GM23338 (cell line): ENCODE measurements at regions not wholly inside any gene's neighbourhood (a gene's known extent, or its start where the extent isn't known, plus 50 kb on each side); places are given as distances from the start of the nearest gene placed in this dataset.

Source experiments
- ATAC-seq: fragments of 200-7000 bp; cut with Tn5 transposase; 3 replicates; pipeline ENCODE4 v1.9.1; 2020
- DNase-seq: peaks from one replicate; pipeline ENCODE4 v3.0.0-alpha.2; 2015; ENCODE audit warnings: low spot score
- H2AFZ ChIP-seq: fragments of 200-600 bp; sonication (generic); 2 replicates; pipeline ENCODE4 v1.8.0; 2016; ENCODE audit warnings: antibody characterized with exemption, mild to moderate bottlenecking, moderate library complexity
- H3F3A ChIP-seq: fragments of 200-600 bp; sonication (generic); replicated peaks from 2 replicates; pipeline ENCODE4 v1.8.0; 2017; ENCODE audit warnings: antibody characterized with exemption, mixed run types, low read depth
- H3K27ac ChIP-seq: fragments of 200-600 bp; sonication (generic); 2 replicates; pipeline ENCODE4 v1.6.1; 2016; ENCODE audit warnings: low read depth
- H3K27me3 ChIP-seq: fragments of 200-600 bp; sonication (generic); 2 replicates; pipeline ENCODE4 v1.8.0; 2016; ENCODE audit warnings: mild to moderate bottlenecking, mixed run types, moderate library complexity; ENCODE audit not compliant: insufficient read depth
- H3K36me3 ChIP-seq: fragments of 200-600 bp; sonication (generic); 2 replicates; pipeline ENCODE4 v1.8.0; 2016; ENCODE audit warnings: mild to moderate bottlenecking; ENCODE audit not compliant: insufficient read depth
- H3K4me1 ChIP-seq: fragments of 200-600 bp; sonication (generic); 2 replicates; pipeline ENCODE4 v1.8.0; 2016; ENCODE audit warnings: mild to moderate bottlenecking, moderate library complexity; ENCODE audit not compliant: insufficient read depth
- H3K4me2 ChIP-seq: fragments of 200-600 bp; sonication (generic); 2 replicates; pipeline ENCODE4 v1.7.1; 2017; ENCODE audit warnings: mixed run types
- H3K4me3 ChIP-seq: fragments of 200-600 bp; sonication (generic); 2 replicates; pipeline ENCODE4 v1.6.1; 2016; ENCODE audit warnings: mixed run types
- H3K79me2 ChIP-seq: fragments of 200-600 bp; sonication (generic); replicated peaks from 2 replicates; pipeline ENCODE4 v1.8.0; 2017; ENCODE audit warnings: mild to moderate bottlenecking; ENCODE audit not compliant: insufficient read depth
- H3K9me2 ChIP-seq: fragments of 200-600 bp; sonication (generic); 2 replicates; pipeline ENCODE4 v1.8.0; 2017; ENCODE audit not compliant: insufficient read depth
- H4K20me1 ChIP-seq: fragments of 200-600 bp; sonication (generic); replicated peaks from 2 replicates; pipeline ENCODE4 v1.8.0; 2017; ENCODE audit warnings: mild to moderate bottlenecking; ENCODE audit not compliant: insufficient read depth
- H3K27ac Mint-ChIP-seq: 2 replicates; pipeline ENCODE4 v1.8.0; 2020; ENCODE audit warnings: inconsistent platforms, mild to moderate bottlenecking, moderate library complexity, mixed read lengths
- H3K27me3 Mint-ChIP-seq: 3 replicates; pipeline ENCODE4 v1.8.0; 2022; ENCODE audit warnings: low read depth, mild to moderate bottlenecking, moderate library complexity, mixed read lengths, inconsistent platforms; ENCODE audit not compliant: insufficient read depth, poor library complexity
- H3K36me3 Mint-ChIP-seq: 3 replicates; pipeline ENCODE4 v1.8.0; 2021; ENCODE audit warnings: low read depth, mild to moderate bottlenecking, inconsistent platforms, moderate library complexity, mixed read lengths
- H3K4me1 Mint-ChIP-seq: 3 replicates; pipeline ENCODE4 v1.8.0; 2020; ENCODE audit warnings: mild to moderate bottlenecking, inconsistent platforms, mixed read lengths
- H3K4me3 Mint-ChIP-seq: 3 replicates; pipeline ENCODE4 v1.8.0; 2021; ENCODE audit warnings: moderate library complexity, mild to moderate bottlenecking, inconsistent platforms, mixed read lengths
- H3K9me3 Mint-ChIP-seq: 3 replicates; pipeline ENCODE4 v1.8.0; 2020; ENCODE audit warnings: moderate library complexity, mild to moderate bottlenecking, inconsistent platforms, mixed read lengths
- CREB1 ChIP-seq: fragments of 250-450 bp; sonication (Bioruptor Pico); IDR thresholded peaks from 2 replicates; pipeline ENCODE4 v1.5.0; 2020; ENCODE audit warnings: low read depth, mild to moderate bottlenecking, moderate library complexity
- EZH2 ChIP-seq: fragments of 200-600 bp; sonication (generic); IDR thresholded peaks from one replicate; pipeline ENCODE4 v1.8.0; 2017; ENCODE audit warnings: antibody characterized with exemption, mild to moderate bottlenecking, low read depth; ENCODE audit not compliant: unreplicated experiment
- EZH2phosphoT487 ChIP-seq: fragments of 200-600 bp; sonication (generic); IDR thresholded peaks from one replicate; pipeline ENCODE4 v1.8.1; 2018; ENCODE audit warnings: antibody characterized with exemption; ENCODE audit not compliant: unreplicated experiment
- JUNB ChIP-seq: IDR thresholded peaks from one replicate; pipeline ENCODE4 v1.6.1; 2016; ENCODE audit warnings: antibody characterized with exemption; ENCODE audit not compliant: unreplicated experiment
- NANOG ChIP-seq: IDR thresholded peaks from 2 replicates; pipeline ENCODE4 v1.6.1; 2016; ENCODE audit warnings: antibody characterized with exemption, borderline replicate concordance
- POLR2AphosphoS5 ChIP-seq: IDR thresholded peaks from 2 replicates; pipeline ENCODE4 v1.6.1; 2016; ENCODE audit warnings: antibody characterized with exemption, low read depth
- STAT1 ChIP-seq: IDR thresholded peaks from one replicate; pipeline ENCODE4 v1.6.1; 2016; ENCODE audit warnings: antibody characterized with exemption; ENCODE audit not compliant: unreplicated experiment
- ZNF114 ChIP-seq: fragments of 250-450 bp; sonication (Bioruptor Pico); IDR thresholded peaks from 2 replicates; pipeline ENCODE4 v1.5.0; 2020; ENCODE audit warnings: mild to moderate bottlenecking, moderate library complexity
- ZNF331 ChIP-seq: fragments of 250-450 bp; sonication (Bioruptor Pico); IDR thresholded peaks from 2 replicates; pipeline ENCODE4 v1.5.0; 2020; ENCODE audit warnings: low read depth, mild to moderate bottlenecking, moderate library complexity
- TF ChIP-seq, protein P1 (sequence below): fragments of 250-450 bp; sonication (Bioruptor Pico); IDR thresholded peaks from 2 replicates; pipeline ENCODE4 v1.5.0; 2020; ENCODE audit warnings: mild to moderate bottlenecking, moderate library complexity
- TF ChIP-seq, protein P2 (sequence below): IDR thresholded peaks from one replicate; pipeline ENCODE4 v1.6.1; 2018; ENCODE audit warnings: antibody characterized with exemption; ENCODE audit not compliant: unreplicated experiment
- TF ChIP-seq, protein P3 (sequence below), 2 experiments: fragments of 200-600 bp in 1 of 2; sonication (generic) in 1 of 2; conservative IDR thresholded peaks; 2 replicates each; pipeline versions ENCODE4 v1.5.1 to v1.6.1; 2016 to 2017; ENCODE audit warnings: antibody characterized with exemption in 2 of 2, low read depth in 2 of 2, mild to moderate bottlenecking in 2 of 2, moderate library complexity in 1 of 2
- TF ChIP-seq, protein P4 (sequence below): IDR thresholded peaks from 2 replicates; pipeline ENCODE4 v1.6.1; 2016; ENCODE audit warnings: antibody characterized with exemption

DNA sequence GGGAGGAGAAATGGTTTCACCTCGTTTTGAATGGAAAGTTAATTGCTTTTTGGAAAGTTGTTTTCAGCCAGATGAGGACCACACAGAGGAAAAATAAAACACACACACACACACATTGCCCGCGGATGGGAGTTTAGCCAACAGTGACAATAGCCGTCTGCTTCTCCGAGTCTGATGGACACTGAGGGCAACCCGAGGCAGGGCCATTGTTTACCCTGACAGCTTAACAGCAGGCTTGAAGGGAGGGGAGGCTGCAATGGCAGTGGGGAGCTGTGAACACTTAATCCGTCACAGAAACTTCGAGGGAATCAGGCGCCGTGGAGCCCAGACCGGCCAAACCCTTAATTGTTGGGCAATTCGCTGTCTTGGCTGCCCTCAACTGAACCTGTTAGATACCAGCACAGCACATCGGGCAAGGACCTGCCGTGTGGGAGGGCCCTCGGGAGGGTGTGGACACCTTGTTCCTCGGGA, 145.9 kb downstream of the ACKR3 start:
- Mint-ChIP-seq H3K27ac (no peak overlapping the region), H3K9me3 (no peaks in the 10 kb centered on the region), H3K4me1 (peaks cover 4% of the 10 kb centered on the region; the same call in 1 of the 3 replicates), H3K27me3 (peaks cover 8% of the 10 kb centered on the region), H3K36me3 (0 out of 3 replicates have a peak, but pooled peaks cover 2% of the 10 kb centered on the region), H3K4me3 (no peak overlapping the region)
- Histone ChIP-seq H2AFZ (no peak overlapping the region), H3K27ac (no peak overlapping the region), H3F3A (no peaks in the 10 kb centered on the region), H3K9me2 (no peaks in the 10 kb centered on the region), H3K4me3 (no peak overlapping the region), H3K4me1 (no peaks in the 10 kb centered on the region), H3K4me2 (no peak overlapping the region), H3K27me3 (no peaks in the 10 kb centered on the region), H3K79me2 (no peaks in the 10 kb centered on the region), H4K20me1 (no peaks in the 10 kb centered on the region), H3K36me3 (no peaks in the 10 kb centered on the region)
- TF ChIP-seq JUNB (no peak), POLR2AphosphoS5 (no peak), NANOG (no peak), ZNF114 (no peak), EZH2 (no peak), STAT1 (no peak), CREB1 (CRISPR knock-in tag) (no peak), EZH2phosphoT487 (no peak), ZNF331 (CRISPR knock-in tag) (no peak)
- TF ChIP-seq, protein P1, sequence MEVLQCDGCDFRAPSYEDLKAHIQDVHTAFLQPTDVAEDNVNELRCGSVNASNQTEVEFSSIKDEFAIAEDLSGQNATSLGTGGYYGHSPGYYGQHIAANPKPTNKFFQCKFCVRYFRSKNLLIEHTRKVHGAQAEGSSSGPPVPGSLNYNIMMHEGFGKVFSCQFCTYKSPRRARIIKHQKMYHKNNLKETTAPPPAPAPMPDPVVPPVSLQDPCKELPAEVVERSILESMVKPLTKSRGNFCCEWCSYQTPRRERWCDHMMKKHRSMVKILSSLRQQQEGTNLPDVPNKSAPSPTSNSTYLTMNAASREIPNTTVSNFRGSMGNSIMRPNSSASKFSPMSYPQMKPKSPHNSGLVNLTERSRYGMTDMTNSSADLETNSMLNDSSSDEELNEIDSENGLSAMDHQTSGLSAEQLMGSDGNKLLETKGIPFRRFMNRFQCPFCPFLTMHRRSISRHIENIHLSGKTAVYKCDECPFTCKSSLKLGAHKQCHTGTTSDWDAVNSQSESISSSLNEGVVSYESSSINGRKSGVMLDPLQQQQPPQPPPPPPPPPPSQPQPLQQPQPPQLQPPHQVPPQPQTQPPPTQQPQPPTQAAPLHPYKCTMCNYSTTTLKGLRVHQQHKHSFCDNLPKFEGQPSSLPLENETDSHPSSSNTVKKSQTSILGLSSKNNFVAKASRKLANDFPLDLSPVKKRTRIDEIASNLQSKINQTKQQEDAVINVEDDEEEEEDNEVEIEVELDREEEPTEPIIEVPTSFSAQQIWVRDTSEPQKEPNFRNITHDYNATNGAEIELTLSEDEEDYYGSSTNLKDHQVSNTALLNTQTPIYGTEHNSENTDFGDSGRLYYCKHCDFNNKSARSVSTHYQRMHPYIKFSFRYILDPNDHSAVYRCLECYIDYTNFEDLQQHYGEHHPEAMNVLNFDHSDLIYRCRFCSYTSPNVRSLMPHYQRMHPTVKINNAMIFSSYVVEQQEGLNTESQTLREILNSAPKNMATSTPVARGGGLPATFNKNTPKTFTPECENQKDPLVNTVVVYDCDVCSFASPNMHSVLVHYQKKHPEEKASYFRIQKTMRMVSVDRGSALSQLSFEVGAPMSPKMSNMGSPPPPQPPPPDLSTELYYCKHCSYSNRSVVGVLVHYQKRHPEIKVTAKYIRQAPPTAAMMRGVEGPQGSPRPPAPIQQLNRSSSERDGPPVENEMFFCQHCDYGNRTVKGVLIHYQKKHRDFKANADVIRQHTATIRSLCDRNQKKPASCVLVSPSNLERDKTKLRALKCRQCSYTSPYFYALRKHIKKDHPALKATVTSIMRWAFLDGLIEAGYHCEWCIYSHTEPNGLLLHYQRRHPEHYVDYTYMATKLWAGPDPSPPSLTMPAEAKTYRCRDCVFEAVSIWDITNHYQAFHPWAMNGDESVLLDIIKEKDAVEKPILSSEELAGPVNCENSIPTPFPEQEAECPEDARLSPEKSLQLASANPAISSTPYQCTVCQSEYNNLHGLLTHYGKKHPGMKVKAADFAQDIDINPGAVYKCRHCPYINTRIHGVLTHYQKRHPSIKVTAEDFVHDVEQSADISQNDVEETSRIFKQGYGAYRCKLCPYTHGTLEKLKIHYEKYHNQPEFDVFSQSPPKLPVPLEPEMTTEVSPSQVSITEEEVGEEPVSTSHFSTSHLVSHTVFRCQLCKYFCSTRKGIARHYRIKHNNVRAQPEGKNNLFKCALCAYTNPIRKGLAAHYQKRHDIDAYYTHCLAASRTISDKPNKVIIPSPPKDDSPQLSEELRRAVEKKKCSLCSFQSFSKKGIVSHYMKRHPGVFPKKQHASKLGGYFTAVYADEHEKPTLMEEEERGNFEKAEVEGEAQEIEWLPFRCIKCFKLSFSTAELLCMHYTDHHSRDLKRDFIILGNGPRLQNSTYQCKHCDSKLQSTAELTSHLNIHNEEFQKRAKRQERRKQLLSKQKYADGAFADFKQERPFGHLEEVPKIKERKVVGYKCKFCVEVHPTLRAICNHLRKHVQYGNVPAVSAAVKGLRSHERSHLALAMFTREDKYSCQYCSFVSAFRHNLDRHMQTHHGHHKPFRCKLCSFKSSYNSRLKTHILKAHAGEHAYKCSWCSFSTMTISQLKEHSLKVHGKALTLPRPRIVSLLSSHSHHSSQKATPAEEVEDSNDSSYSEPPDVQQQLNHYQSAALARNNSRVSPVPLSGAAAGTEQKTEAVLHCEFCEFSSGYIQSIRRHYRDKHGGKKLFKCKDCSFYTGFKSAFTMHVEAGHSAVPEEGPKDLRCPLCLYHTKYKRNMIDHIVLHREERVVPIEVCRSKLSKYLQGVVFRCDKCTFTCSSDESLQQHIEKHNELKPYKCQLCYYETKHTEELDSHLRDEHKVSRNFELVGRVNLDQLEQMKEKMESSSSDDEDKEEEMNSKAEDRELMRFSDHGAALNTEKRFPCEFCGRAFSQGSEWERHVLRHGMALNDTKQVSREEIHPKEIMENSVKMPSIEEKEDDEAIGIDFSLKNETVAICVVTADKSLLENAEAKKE (CRISPR knock-in tag), result no peak
- TF ChIP-seq, protein P2, sequence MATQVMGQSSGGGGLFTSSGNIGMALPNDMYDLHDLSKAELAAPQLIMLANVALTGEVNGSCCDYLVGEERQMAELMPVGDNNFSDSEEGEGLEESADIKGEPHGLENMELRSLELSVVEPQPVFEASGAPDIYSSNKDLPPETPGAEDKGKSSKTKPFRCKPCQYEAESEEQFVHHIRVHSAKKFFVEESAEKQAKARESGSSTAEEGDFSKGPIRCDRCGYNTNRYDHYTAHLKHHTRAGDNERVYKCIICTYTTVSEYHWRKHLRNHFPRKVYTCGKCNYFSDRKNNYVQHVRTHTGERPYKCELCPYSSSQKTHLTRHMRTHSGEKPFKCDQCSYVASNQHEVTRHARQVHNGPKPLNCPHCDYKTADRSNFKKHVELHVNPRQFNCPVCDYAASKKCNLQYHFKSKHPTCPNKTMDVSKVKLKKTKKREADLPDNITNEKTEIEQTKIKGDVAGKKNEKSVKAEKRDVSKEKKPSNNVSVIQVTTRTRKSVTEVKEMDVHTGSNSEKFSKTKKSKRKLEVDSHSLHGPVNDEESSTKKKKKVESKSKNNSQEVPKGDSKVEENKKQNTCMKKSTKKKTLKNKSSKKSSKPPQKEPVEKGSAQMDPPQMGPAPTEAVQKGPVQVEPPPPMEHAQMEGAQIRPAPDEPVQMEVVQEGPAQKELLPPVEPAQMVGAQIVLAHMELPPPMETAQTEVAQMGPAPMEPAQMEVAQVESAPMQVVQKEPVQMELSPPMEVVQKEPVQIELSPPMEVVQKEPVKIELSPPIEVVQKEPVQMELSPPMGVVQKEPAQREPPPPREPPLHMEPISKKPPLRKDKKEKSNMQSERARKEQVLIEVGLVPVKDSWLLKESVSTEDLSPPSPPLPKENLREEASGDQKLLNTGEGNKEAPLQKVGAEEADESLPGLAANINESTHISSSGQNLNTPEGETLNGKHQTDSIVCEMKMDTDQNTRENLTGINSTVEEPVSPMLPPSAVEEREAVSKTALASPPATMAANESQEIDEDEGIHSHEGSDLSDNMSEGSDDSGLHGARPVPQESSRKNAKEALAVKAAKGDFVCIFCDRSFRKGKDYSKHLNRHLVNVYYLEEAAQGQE, result no peak
- TF ChIP-seq, protein P3, sequence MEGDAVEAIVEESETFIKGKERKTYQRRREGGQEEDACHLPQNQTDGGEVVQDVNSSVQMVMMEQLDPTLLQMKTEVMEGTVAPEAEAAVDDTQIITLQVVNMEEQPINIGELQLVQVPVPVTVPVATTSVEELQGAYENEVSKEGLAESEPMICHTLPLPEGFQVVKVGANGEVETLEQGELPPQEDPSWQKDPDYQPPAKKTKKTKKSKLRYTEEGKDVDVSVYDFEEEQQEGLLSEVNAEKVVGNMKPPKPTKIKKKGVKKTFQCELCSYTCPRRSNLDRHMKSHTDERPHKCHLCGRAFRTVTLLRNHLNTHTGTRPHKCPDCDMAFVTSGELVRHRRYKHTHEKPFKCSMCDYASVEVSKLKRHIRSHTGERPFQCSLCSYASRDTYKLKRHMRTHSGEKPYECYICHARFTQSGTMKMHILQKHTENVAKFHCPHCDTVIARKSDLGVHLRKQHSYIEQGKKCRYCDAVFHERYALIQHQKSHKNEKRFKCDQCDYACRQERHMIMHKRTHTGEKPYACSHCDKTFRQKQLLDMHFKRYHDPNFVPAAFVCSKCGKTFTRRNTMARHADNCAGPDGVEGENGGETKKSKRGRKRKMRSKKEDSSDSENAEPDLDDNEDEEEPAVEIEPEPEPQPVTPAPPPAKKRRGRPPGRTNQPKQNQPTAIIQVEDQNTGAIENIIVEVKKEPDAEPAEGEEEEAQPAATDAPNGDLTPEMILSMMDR (conservative IDR thresholded peaks at IDR 0.05; ENCODE audit: low read depth in 2 of 2), result no peak
- TF ChIP-seq, protein P4, sequence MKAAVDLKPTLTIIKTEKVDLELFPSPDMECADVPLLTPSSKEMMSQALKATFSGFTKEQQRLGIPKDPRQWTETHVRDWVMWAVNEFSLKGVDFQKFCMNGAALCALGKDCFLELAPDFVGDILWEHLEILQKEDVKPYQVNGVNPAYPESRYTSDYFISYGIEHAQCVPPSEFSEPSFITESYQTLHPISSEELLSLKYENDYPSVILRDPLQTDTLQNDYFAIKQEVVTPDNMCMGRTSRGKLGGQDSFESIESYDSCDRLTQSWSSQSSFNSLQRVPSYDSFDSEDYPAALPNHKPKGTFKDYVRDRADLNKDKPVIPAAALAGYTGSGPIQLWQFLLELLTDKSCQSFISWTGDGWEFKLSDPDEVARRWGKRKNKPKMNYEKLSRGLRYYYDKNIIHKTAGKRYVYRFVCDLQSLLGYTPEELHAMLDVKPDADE, result no peak
- ATAC-seq (peak; percentile 30; the same call in 2 of the 3 replicates), DNase-seq (no peak)
